GM18499 (cell line): ENCODE measurements at regions not wholly inside any gene's neighbourhood (a gene's known extent, or its start where the extent isn't known, plus 50 kb on each side); places are given as distances from the start of the nearest gene placed in this dataset.

Experiments used
- ATAC-seq: cut with Tn5 transposase; IDR thresholded peaks from one replicate; pipeline ENCODE4 v1.9.1; 2021; ENCODE audit warnings: moderate number of reproducible peaks; ENCODE audit not compliant: insufficient read depth, unreplicated experiment

- no peak for ATAC-seq
These were observed 110.7 kb upstream of the UBL3 start for GRCh38 chr13:29961036-29961670.

GRCh38 chr13:29959603-29960002 is 109.2 kb upstream of the UBL3 start:
- ATAC-seq = no peak

DNA sequence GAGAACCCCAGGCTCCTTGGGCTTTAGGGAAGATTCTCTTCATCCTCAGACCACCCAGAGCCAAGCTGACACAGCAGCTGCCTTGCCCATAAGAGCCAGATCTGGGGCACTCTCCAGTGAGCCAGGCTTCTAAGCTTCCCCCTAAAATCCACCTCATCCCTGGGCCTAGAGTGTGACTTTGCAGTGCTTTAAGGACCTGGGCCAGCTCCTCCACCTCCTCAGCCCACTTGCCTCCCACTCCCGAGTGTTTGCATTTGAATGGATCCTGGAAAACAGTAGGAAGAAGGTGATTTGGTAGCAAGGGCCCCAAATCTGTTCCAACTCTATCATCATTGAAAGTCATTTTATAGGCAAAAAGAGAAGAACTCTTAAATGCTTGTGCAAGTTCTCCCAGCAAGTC is 108.7 kb upstream of the UBL3 start:
- ATAC-seq = no peak

- ATAC-seq = no peak
These were observed 108.1 kb upstream of the UBL3 start for GRCh38 chr13:29958476-29958875.

- ATAC-seq = no peak
These were observed 106.9 kb upstream of the UBL3 start for GRCh38 chr13:29957320-29957719.

- no peak for ATAC-seq
These were observed 106.4 kb upstream of the UBL3 start for GRCh38 chr13:29956853-29957252.

GRCh38 chr13:29955137-29955650 is 104.8 kb upstream of the UBL3 start:
- no peak for ATAC-seq

DNA sequence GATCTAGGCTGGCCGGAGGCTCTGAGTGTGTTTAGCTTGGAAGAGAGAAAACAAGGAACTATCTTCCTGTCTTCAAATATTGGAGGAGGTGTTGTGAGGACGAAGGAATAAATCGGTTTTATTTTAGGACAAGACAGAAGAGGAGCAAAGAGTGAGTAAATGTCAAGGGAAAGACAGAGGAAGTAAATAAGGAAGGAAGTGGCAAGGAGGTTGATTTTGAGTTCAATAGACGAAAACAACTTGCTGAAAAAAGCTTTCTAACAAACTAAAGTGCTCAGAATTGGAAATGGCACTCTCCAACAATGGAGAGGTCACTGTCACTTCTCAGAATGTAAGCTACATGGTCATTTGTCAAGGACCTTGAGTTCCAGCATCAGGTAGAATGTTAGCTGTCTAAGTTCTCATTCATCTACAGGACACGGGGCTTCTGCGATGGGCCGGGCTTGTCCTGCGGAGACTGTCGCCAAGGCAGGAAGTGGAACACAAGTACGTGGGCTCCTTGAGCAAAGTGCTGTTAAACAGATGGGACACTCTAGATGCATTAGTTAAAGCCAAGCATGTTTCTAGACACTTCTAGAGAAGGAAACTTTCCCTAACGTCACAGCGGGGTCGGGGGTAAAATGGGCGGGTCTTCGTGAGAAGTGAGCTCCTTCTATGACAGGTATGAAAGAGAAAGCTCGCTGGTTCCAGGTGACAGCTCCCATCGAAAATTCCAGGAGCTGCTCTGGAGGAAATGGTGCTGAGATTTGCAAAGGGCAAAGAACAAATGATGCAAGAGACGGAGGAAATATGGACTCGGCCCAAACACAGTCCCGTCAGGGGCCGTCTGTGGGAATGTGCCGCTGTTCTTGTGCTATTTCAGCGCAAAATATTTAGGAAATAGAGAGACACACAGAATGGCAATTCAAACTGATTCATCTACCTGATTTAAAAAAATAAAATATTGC is 103.9 kb upstream of the UBL3 start:
- ATAC-seq = no peak

DNA sequence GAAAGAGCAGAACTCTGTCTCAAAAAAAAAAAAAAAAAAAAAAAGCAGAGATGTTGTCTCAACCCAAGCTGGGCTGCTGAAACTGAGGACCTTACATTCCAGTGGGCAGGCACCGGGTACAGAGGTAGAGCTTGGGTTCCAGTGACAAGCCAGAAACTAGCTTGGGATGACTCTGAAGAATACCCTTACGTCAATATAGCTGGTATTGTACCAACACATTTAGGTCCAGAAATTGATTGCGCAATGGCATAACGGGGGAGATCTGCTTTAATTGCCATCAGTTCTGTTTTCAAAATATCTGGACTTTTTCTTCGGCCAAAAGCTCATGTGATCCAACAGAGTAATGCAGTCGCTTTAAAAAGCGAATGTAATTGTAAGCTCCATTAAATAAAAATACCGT is 103.1 kb upstream of the UBL3 start:
- no peak for ATAC-seq

GRCh38 chr13:29952245-29952644 is 101.8 kb upstream of the UBL3 start:
- no peak for ATAC-seq

- ATAC-seq = no peak
These were observed 98.4 kb upstream of the UBL3 start for GRCh38 chr13:29948791-29949190.

GRCh38 chr13:29948244-29948643 is 97.8 kb upstream of the UBL3 start:
- no peak for ATAC-seq

GRCh38 chr13:29947839-29948238 is 97.4 kb upstream of the UBL3 start:
- no peak for ATAC-seq

GRCh38 chr13:29946093-29946492 is 95.7 kb upstream of the UBL3 start:
- ATAC-seq = no peak

DNA sequence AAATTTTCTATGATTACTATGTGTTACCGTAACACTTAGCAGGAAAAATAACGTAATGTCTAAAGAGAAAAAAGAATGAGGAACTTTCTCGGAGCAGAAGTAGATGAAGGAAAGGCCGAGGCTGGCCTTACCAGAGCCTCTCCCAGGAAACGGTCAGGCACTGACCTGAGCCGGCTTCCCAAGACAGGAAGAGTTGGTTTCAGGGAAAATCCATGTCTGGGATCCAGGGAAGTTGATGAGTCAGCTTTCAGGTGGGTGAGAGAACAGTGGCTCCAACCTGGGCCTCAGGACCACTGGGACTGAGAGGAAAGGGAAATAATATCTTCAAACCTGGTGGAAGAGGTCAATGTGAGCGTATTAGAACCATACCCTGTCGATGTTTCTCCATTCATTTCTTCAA is 93.3 kb upstream of the UBL3 start:
- no peak for ATAC-seq

- no peak for ATAC-seq
These were observed 92.9 kb upstream of the UBL3 start for GRCh38 chr13:29943273-29943672.

DNA sequence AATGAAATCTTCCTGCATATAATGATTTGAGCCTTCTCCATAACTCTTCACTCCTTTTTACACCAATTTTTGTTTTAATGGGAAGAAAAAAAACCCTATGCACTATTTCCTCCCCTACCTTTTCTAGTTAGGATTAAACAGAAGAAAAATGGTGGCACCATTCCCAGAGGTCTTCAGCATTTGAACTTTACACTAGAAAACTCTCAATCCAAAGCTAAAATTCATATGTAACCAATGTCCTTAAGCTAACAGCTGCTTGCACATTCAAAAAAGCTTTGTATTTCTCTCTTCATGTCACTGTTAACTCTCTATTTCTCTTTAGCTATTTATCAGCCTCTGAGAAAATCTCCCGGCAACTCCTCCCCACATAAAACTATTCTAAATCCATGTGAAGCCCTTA is 90.3 kb upstream of the UBL3 start:
- no peak for ATAC-seq

- no peak for ATAC-seq
These were observed 88.7 kb upstream of the UBL3 start for GRCh38 chr13:29939158-29939557.

GRCh38 chr13:29937841-29938240 is 87.4 kb upstream of the UBL3 start:
- ATAC-seq = no peak

- no peak for ATAC-seq
These were observed 87.0 kb upstream of the UBL3 start for GRCh38 chr13:29937379-29937778.

DNA sequence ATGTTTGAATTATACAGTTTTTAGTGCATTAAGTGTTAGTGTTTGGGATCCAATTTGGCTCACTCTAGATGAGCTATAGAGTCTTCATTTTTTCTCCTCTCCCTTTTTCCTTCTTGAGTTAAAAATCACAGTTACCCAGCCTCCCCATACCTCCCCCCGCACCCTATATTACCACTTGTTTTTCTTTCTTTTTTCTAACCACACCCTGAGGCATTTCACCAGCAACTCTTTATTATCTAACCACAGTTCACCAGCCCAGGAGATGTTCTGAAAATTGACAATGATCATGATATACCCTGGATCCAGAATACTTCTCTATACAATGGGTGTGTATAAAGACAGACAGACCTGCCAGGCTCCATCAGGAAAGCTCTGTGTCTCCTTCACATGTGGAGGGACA is 86.5 kb upstream of the UBL3 start:
- no peak for ATAC-seq
